ENCODE measurements at regions not wholly inside any gene's neighbourhood (a gene's known extent, or its start where the extent isn't known, plus 50 kb on each side); places are given as distances from the start of the nearest gene placed in this dataset.

DNA sequence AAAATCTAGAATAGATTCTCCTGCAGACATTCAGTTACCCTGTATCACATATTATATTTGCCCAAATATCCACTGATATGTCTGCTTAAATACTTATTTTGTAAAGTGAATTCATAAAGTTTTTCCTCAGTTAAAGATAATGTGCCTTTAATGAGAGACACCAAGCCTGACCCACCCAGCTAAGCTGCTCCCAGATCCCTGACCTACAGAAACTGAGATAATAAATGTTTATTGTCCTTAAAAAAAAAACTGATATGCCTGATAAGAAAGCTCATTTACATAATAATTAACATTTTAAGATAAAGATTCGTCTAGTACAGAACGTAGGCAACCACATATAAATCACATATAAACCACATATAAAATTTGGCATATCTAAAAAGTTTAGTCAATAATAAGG is 161.7 kb upstream of the RAP2B start:
- TF ChIP-seq, protein P1, sequence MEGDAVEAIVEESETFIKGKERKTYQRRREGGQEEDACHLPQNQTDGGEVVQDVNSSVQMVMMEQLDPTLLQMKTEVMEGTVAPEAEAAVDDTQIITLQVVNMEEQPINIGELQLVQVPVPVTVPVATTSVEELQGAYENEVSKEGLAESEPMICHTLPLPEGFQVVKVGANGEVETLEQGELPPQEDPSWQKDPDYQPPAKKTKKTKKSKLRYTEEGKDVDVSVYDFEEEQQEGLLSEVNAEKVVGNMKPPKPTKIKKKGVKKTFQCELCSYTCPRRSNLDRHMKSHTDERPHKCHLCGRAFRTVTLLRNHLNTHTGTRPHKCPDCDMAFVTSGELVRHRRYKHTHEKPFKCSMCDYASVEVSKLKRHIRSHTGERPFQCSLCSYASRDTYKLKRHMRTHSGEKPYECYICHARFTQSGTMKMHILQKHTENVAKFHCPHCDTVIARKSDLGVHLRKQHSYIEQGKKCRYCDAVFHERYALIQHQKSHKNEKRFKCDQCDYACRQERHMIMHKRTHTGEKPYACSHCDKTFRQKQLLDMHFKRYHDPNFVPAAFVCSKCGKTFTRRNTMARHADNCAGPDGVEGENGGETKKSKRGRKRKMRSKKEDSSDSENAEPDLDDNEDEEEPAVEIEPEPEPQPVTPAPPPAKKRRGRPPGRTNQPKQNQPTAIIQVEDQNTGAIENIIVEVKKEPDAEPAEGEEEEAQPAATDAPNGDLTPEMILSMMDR (conservative IDR thresholded peaks at IDR 0.05; ENCODE audit: low read depth in 2 of 2) = no peak
- TF ChIP-seq EZH2phosphoT487 (IDR thresholded peaks at IDR 0.05; ENCODE audit: unreplicated experiment) (no peak), REST (IDR thresholded peaks at IDR 0.05; ENCODE audit: unreplicated experiment) (no peak), POLR2AphosphoS5 (IDR thresholded peaks at IDR 0.05; ENCODE audit: low read depth) (no peak), JUNB (IDR thresholded peaks at IDR 0.05; ENCODE audit: unreplicated experiment) (no peak), ZNF114 (CRISPR knock-in tag; IDR thresholded peaks at IDR 0.05) (no peak), EZH2 (IDR thresholded peaks at IDR 0.05; ENCODE audit: low read depth, unreplicated experiment) (no peak), ZNF331 (CRISPR knock-in tag; IDR thresholded peaks at IDR 0.05; ENCODE audit: low read depth) (no peak), ETS1 (IDR thresholded peaks at IDR 0.05) (no peak), CREB1 (CRISPR knock-in tag; IDR thresholded peaks at IDR 0.05; ENCODE audit: low read depth) (no peak), ZNF462 (CRISPR knock-in tag; IDR thresholded peaks at IDR 0.05) (no peak), STAT1 (IDR thresholded peaks at IDR 0.05; ENCODE audit: unreplicated experiment) (no peak)

All from GM23338 (cell line).